GM19455 (cell line): ENCODE measurements at regions not wholly inside any gene's neighbourhood (a gene's known extent, or its start where the extent isn't known, plus 50 kb on each side); places are given as distances from the start of the nearest gene placed in this dataset.
"Not testable (repeated sequence)": the region's sequence is repeated elsewhere in the genome, so short reads cannot be mapped to it uniquely, and the experiment has no call there.

Experiments used
- ATAC-seq: cut with Tn5 transposase; IDR thresholded peaks from one replicate; pipeline ENCODE4 v1.9.1; 2021; ENCODE audit not compliant: unreplicated experiment

GRCh38 chr12:25682421-25682820 is 129.3 kb upstream of the LMNTD1 start:
- no peak for ATAC-seq

- ATAC-seq, result no peak
Observed at GRCh38 chr12:25684070-25684469, 131.0 kb upstream of the LMNTD1 start.

- no peak for ATAC-seq
Observed at GRCh38 chr12:25686351-25686750, 133.3 kb upstream of the LMNTD1 start.

GRCh38 chr12:25687226-25687625 is 134.1 kb upstream of the LMNTD1 start:
- no peak for ATAC-seq

- not testable (repeated sequence) for ATAC-seq
Observed at GRCh38 chr12:25688851-25689250, 135.8 kb upstream of the LMNTD1 start.

- no peak for ATAC-seq
Observed at GRCh38 chr12:25689996-25690501, 137.0 kb upstream of the LMNTD1 start.

GRCh38 chr12:25690996-25691864 is 138.1 kb upstream of the LMNTD1 start:
- no peak for ATAC-seq

GRCh38 chr12:25691865-25692114 is 138.7 kb upstream of the LMNTD1 start:
- ATAC-seq, result no peak

GRCh38 chr12:25692115-25693035 is 139.3 kb upstream of the LMNTD1 start:
- ATAC-seq, result no peak

GRCh38 chr12:25694072-25694471 is 141.0 kb upstream of the LMNTD1 start:
- ATAC-seq, result no peak

GRCh38 chr12:25695574-25695973 is 142.5 kb upstream of the LMNTD1 start:
- ATAC-seq, result no peak

GRCh38 chr12:25698772-25699171 is 145.7 kb upstream of the LMNTD1 start:
- no peak for ATAC-seq

GRCh38 chr12:25699454-25699853 is 146.4 kb upstream of the LMNTD1 start:
- ATAC-seq, result no peak

- no peak for ATAC-seq
Observed at GRCh38 chr12:25701290-25701689, 148.2 kb upstream of the LMNTD1 start.

GRCh38 chr12:25702553-25702952 is 149.5 kb upstream of the LMNTD1 start:
- ATAC-seq, result no peak

- ATAC-seq, result no peak
Observed at GRCh38 chr12:25705261-25705660, 152.2 kb upstream of the LMNTD1 start.

GRCh38 chr12:25706646-25707045 is 153.6 kb upstream of the LMNTD1 start:
- not testable (repeated sequence) for ATAC-seq

- no peak for ATAC-seq
Observed at GRCh38 chr12:25707056-25707455, 154.0 kb upstream of the LMNTD1 start.

GRCh38 chr12:25708661-25709060 is 155.6 kb upstream of the LMNTD1 start:
- ATAC-seq, result no peak

GRCh38 chr12:25710128-25710527 is 157.0 kb upstream of the LMNTD1 start:
- no peak for ATAC-seq

GRCh38 chr12:25710938-25711605 is 158.0 kb upstream of the LMNTD1 start:
- ATAC-seq, result not testable (repeated sequence)
